Type B pancreatic cell (in vitro differentiated cells): ENCODE measurements at regions not wholly inside any gene's neighbourhood (a gene's known extent, or its start where the extent isn't known, plus 50 kb on each side); places are given as distances from the start of the nearest gene placed in this dataset.
A peak's percentile ranks its signal among the peaks of the same experiment; 100 is the strongest.
"Not testable (repeated sequence)": the region's sequence is repeated elsewhere in the genome, so short reads cannot be mapped to it uniquely, and the experiment has no call there.

Experiments used
- DNase-seq: peaks from one replicate; pipeline ENCODE4 v3.0.0; 2021; ENCODE audit warnings: mixed read lengths; ENCODE audit not compliant: unreplicated experiment; ENCODE audit errors: extremely low spot score
- H3K27ac Mint-ChIP-seq: 2 replicates; pipeline ENCODE4 v1.8.0; 2021; ENCODE audit warnings: mild to moderate bottlenecking, mixed read lengths
- H3K27me3 Mint-ChIP-seq: 2 replicates; pipeline ENCODE4 v1.8.0; 2021; ENCODE audit warnings: mixed read lengths
- H3K36me3 Mint-ChIP-seq: 2 replicates; pipeline ENCODE4 v1.8.0; 2021; ENCODE audit warnings: mixed read lengths
- H3K4me1 Mint-ChIP-seq: one replicate; pipeline ENCODE4 v1.8.0; 2021; ENCODE audit warnings: mixed read lengths; ENCODE audit not compliant: unreplicated experiment
- H3K4me3 Mint-ChIP-seq: 2 replicates; pipeline ENCODE4 v1.8.0; 2021; ENCODE audit warnings: mild to moderate bottlenecking, mixed read lengths
- H3K9me3 Mint-ChIP-seq: 2 replicates; pipeline ENCODE4 v1.8.0; 2021; ENCODE audit warnings: mixed read lengths
- TF ChIP-seq, protein P1 (sequence below): fragments of 200-600 bp; sonication (generic); conservative IDR thresholded peaks from 2 replicates; pipeline ENCODE4 v1.5.0; 2021; ENCODE audit warnings: antibody characterized with exemption, mild to moderate bottlenecking

DNA sequence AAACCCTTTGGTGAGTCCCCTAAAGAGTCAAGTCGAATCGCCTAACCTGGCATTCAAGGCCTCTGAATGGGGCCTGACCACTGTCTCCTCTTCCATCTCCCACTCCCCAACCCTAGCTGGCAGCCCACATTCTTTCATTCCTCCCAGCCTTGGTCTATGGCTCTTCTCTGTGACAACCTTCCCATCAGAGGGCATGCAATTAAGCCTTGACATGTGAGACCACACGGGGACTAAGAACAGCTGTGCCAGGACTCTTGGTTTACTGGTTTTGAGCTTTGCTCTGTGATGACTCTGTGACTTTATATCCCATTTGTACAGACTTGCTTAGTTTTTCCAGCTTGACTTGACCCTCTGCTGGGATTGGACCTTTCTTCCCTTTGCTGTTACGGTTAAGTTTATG lies 116.6 kb downstream of the BUB3 start:
- no peak for DNase-seq
- peaks cover 62% of the 10 kb centered on the region for H3K27me3 Mint-ChIP-seq
- no peaks in the 10 kb centered on the region for H3K36me3 Mint-ChIP-seq
- H3K4me1 Mint-ChIP-seq, result peaks cover 14% of the 10 kb centered on the region
- no peak overlapping the region for H3K4me3 Mint-ChIP-seq
- no peak overlapping the region for H3K27ac Mint-ChIP-seq
- TF ChIP-seq, protein P1, sequence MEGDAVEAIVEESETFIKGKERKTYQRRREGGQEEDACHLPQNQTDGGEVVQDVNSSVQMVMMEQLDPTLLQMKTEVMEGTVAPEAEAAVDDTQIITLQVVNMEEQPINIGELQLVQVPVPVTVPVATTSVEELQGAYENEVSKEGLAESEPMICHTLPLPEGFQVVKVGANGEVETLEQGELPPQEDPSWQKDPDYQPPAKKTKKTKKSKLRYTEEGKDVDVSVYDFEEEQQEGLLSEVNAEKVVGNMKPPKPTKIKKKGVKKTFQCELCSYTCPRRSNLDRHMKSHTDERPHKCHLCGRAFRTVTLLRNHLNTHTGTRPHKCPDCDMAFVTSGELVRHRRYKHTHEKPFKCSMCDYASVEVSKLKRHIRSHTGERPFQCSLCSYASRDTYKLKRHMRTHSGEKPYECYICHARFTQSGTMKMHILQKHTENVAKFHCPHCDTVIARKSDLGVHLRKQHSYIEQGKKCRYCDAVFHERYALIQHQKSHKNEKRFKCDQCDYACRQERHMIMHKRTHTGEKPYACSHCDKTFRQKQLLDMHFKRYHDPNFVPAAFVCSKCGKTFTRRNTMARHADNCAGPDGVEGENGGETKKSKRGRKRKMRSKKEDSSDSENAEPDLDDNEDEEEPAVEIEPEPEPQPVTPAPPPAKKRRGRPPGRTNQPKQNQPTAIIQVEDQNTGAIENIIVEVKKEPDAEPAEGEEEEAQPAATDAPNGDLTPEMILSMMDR, result no peak
- no peaks in the 10 kb centered on the region for H3K9me3 Mint-ChIP-seq

DNA sequence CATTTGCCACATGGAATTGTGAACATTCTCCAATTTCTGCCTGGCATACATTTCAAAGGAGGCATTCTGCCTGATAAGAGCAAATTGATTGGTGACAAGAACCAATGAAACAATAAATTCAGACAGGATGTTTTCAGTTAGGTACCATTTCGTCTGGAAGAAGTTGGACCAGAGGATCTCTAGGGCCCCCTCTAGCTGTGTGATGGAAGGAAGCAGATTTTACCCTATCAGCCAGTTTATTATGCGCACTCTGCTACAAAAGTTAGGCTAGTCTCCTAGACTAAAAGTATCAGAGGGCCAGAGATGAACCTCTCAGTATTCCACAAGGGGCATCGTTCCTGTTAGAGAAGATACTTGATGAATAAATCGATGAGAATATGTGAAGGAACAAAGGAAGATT lies 118.0 kb downstream of the BUB3 start:
- Mint-ChIP-seq H3K9me3 (peaks cover 4% of the 10 kb centered on the region), H3K27me3 (peaks cover 69% of the 10 kb centered on the region), H3K4me1 (peaks cover 14% of the 10 kb centered on the region), H3K4me3 (no peak overlapping the region), H3K36me3 (no peaks in the 10 kb centered on the region), H3K27ac (no peak overlapping the region)
- no peak for DNase-seq
- TF ChIP-seq, protein P1, result peak; percentile 27

DNA sequence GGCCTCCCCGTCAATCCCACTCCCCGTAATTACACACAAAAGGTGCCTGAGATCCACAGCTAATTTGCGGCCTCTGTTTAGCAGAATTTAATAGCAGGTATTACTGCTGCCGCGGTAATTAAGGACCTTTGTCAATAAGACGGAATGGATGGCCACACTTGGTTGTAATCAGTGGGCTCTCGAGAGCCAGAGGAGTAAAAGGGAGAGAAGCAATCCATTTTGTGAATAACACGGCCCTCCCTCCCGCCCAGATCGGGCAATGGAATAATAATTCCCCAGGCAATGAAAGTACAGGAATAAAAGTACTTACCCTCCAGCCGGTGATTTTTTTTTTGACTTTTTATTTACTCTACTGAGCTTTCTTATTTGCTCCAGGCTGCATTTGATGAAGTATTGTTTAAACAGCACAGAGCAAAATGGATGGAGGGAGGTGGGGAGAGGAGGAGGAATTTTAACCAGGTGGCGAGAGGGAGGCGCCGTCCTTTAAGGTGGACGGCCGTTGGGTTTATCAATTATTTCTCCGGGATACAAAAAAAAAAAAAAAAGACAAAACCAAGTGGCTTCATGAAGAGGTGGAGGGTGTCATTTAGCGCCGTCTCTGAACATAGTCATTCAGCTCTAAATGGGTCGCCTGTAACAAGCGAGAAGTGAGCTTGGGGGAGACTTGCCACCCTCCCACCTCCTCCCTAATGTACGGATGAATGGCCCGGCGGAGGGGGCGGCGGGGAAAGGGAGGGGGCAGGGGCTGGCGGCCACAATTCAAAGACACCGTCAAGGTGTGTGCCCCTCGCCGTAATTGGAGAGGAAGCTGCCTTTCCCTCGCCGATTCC lies 120.3 kb downstream of the BUB3 start:
- Mint-ChIP-seq H3K9me3 (peaks cover 4% of the 10 kb centered on the region), H3K4me1 (peaks cover 11% of the 10 kb centered on the region), H3K27ac (peak overlapping the region; percentile 46), H3K36me3 (peaks cover 4% of the 10 kb centered on the region), H3K27me3 (peaks cover 84% of the 10 kb centered on the region), H3K4me3 (peak overlapping the region; percentile 78)
- no peak for DNase-seq
- TF ChIP-seq, protein P1, result no peak

DNA sequence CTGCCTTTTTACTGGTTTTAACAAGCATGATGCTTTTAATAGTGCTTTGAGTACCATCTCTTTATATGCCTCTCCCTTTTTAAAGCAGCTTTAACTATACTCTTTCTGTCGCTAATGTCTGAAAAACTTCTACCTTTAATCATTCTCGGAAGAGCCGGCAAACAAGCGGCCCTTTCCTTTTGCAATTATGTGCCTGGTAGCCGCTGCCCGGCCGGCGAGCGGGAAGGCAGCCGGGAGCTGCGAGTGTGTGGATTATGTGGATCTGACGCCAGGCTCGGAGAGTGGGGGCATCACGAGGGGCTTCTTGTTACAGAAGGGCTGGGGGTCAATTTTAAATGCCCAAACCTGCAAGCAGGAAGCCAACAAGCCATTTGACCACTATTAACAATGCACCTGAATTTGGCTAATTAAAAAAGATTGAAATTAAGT lies 120.9 kb downstream of the BUB3 start:
- TF ChIP-seq, protein P1, result no peak
- Mint-ChIP-seq H3K9me3 (peaks cover 4% of the 10 kb centered on the region), H3K36me3 (peaks cover 4% of the 10 kb centered on the region), H3K27me3 (peaks cover 89% of the 10 kb centered on the region), H3K4me3 (peak overlapping the region; percentile 78), H3K27ac (no peak overlapping the region), H3K4me1 (peaks cover 9% of the 10 kb centered on the region)
- DNase-seq, result no peak

DNA sequence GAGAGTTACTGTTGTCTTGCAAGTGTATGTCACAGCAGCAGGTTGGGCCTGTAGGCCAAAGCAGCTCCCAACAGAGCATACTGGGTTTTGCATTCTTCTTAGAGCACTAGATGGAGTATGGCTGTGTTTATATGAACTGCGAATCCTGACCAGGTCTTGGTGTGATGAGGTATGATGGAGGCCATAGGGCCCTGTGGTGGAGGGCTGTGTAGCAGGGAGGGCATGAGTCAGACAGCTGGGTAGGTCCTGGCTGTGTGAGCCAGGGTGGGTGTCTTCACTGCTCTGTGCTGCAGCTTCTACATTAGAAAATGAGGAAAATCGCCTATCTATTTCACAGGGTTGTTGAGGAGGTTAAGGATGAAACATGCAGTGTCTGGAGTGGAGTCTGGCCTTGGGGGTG lies 124.2 kb downstream of the BUB3 start:
- Mint-ChIP-seq H3K9me3 (peaks cover 4% of the 10 kb centered on the region), H3K36me3 (peaks cover 4% of the 10 kb centered on the region), H3K4me1 (peaks cover 9% of the 10 kb centered on the region), H3K27ac (no peak overlapping the region), H3K27me3 (peaks cover 73% of the 10 kb centered on the region), H3K4me3 (no peak overlapping the region)
- DNase-seq, result no peak
- TF ChIP-seq, protein P1, result no peak

DNA sequence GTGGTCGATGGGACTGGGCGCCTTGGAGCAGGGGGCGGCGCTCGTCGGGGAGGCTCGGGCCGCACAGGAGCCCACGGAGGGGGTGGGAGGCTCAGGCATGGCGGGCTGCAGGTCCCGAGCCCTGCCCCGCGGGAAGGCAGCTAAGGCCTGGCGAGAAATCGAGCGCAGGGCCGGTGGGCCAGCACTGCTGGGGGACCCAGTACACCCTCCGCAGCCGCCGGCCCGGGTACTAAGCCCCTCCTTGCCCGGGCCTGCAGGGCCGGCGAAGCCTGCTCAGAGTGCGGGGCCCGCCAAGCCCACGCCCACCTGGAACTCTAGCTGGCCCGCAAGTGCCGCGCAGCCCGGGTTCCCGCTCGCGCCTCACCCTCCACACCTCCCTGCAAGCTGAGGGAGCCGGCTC lies 129.2 kb downstream of the BUB3 start:
- peaks cover 50% of the 10 kb centered on the region for H3K27me3 Mint-ChIP-seq
- DNase-seq, H3K27ac Mint-ChIP-seq, H3K36me3 Mint-ChIP-seq, H3K4me1 Mint-ChIP-seq, H3K4me3 Mint-ChIP-seq, H3K9me3 Mint-ChIP-seq: not testable (repeated sequence)
